ENCODE measurements at regions not wholly inside any gene's neighbourhood (a gene's known extent, or its start where the extent isn't known, plus 50 kb on each side); places are given as distances from the start of the nearest gene placed in this dataset.

DNA sequence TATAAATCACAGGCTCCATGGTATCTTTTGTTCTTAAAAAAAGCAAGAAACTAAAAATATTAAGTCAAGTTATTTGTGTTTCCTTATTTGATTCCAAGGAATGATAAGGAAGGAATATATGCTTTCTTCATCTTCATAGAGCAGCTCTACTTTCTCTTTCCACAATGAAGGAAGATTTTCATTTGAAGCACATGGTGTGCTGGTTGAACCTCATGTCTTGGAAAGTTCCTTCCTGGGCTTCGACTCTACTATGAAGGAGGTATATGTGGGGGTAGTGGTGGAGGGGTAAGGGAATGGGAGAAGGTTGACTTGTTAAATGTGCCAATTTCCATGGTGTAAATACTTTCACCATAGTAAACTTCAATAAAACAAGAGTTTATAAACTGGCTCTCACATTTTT lies 698.0 kb downstream of the CETN3 start:
- TF ChIP-seq, protein P1, sequence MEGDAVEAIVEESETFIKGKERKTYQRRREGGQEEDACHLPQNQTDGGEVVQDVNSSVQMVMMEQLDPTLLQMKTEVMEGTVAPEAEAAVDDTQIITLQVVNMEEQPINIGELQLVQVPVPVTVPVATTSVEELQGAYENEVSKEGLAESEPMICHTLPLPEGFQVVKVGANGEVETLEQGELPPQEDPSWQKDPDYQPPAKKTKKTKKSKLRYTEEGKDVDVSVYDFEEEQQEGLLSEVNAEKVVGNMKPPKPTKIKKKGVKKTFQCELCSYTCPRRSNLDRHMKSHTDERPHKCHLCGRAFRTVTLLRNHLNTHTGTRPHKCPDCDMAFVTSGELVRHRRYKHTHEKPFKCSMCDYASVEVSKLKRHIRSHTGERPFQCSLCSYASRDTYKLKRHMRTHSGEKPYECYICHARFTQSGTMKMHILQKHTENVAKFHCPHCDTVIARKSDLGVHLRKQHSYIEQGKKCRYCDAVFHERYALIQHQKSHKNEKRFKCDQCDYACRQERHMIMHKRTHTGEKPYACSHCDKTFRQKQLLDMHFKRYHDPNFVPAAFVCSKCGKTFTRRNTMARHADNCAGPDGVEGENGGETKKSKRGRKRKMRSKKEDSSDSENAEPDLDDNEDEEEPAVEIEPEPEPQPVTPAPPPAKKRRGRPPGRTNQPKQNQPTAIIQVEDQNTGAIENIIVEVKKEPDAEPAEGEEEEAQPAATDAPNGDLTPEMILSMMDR (IDR thresholded peaks at IDR 0.05), result no peak
- TF ChIP-seq POLR2A (IDR thresholded peaks at IDR 0.05), result no peak
